WERI-Rb-1 (cell line): ENCODE measurements at regions not wholly inside any gene's neighbourhood (a gene's known extent, or its start where the extent isn't known, plus 50 kb on each side); places are given as distances from the start of the nearest gene placed in this dataset.
"Not testable (repeated sequence)": the region's sequence is repeated elsewhere in the genome, so short reads cannot be mapped to it uniquely, and the experiment has no call there.

Source experiments
- DNase-seq: peaks from one replicate; pipeline ENCODE4 v3.0.0-alpha.2; 2020
- H3K27ac ChIP-seq: fragments of 250-450 bp; sonication (Bioruptor Pico); 2 replicates; pipeline ENCODE4 v1.5.1; 2020; ENCODE audit warnings: mild to moderate bottlenecking, moderate library complexity
- H3K27me3 ChIP-seq: fragments of 250-450 bp; sonication (Bioruptor Pico); 2 replicates; pipeline ENCODE4 v1.5.1; 2021; ENCODE audit warnings: mild to moderate bottlenecking, low read depth, moderate library complexity; ENCODE audit not compliant: insufficient read depth, severe bottlenecking
- H3K36me3 ChIP-seq: fragments of 250-450 bp; sonication (Bioruptor Pico); 2 replicates; pipeline ENCODE4 v1.5.1; 2020; ENCODE audit warnings: mild to moderate bottlenecking, moderate library complexity
- H3K4me3 ChIP-seq: 2 replicates; pipeline ENCODE4 v1.5.1; 2011; ENCODE audit warnings: low read depth, mild to moderate bottlenecking, control low read depth, low read length
- H3K9me3 ChIP-seq: fragments of 250-450 bp; sonication (Bioruptor Pico); 2 replicates; pipeline ENCODE4 v1.5.1; 2021; ENCODE audit warnings: mild to moderate bottlenecking, moderate library complexity; ENCODE audit not compliant: severe bottlenecking
- TF ChIP-seq, protein P1 (sequence below): IDR thresholded peaks from 2 replicates; pipeline ENCODE4 v1.5.1; 2011; ENCODE audit warnings: low read depth, mild to moderate bottlenecking, control low read depth, inconsistent platforms, low read length

DNA sequence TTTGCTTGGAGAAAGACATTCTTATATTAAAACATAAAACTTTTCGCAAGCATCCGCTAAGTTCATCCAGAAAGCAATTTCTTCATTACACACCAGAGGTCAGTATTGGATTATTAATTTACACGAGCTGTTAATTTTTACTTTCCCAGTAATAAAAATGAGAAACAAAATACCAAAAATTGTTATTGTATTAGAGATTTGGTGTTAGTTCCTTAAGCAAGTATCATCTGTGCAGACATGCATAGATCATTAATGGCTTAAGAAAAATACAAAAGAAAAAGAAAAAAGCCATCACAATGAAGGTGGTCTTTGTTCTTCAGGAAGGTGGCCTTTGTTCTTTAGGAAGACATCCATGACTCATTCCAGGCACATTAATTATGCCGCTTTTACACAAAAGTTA is 53.6 kb upstream of the HNMT start:
- Histone ChIP-seq H3K4me3 (no peak overlapping the region), H3K27me3 (no peaks in the 10 kb centered on the region), H3K27ac (no peak overlapping the region), H3K36me3 (no peaks in the 10 kb centered on the region), H3K9me3 (no peaks in the 10 kb centered on the region)
- DNase-seq = no peak
- TF ChIP-seq, protein P1, sequence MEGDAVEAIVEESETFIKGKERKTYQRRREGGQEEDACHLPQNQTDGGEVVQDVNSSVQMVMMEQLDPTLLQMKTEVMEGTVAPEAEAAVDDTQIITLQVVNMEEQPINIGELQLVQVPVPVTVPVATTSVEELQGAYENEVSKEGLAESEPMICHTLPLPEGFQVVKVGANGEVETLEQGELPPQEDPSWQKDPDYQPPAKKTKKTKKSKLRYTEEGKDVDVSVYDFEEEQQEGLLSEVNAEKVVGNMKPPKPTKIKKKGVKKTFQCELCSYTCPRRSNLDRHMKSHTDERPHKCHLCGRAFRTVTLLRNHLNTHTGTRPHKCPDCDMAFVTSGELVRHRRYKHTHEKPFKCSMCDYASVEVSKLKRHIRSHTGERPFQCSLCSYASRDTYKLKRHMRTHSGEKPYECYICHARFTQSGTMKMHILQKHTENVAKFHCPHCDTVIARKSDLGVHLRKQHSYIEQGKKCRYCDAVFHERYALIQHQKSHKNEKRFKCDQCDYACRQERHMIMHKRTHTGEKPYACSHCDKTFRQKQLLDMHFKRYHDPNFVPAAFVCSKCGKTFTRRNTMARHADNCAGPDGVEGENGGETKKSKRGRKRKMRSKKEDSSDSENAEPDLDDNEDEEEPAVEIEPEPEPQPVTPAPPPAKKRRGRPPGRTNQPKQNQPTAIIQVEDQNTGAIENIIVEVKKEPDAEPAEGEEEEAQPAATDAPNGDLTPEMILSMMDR = no peak

DNA sequence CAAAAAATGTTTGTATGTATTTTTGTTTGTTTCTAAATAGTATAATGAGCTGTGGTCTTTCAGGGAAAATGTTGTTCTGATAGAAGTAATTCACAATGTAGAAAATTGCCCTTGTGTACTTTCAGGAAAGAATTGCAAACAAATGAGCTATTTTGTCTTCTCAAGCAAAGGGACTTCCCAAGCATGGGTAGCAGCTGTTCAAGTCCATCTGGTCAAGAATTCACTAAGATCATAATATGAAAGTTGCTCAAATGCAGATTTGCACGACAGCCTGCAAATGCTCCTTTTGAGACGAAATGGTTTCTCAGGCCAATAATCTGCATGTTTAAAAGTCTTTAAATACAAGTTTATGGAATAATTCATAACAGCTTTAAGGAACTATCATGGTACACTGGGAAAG is 51.9 kb upstream of the HNMT start:
- Histone ChIP-seq H3K9me3 (no peaks in the 10 kb centered on the region), H3K27me3 (no peaks in the 10 kb centered on the region), H3K27ac (no peak overlapping the region), H3K36me3 (no peaks in the 10 kb centered on the region), H3K4me3 (no peak overlapping the region)
- TF ChIP-seq, protein P1 = no peak
- no peak for DNase-seq

DNA sequence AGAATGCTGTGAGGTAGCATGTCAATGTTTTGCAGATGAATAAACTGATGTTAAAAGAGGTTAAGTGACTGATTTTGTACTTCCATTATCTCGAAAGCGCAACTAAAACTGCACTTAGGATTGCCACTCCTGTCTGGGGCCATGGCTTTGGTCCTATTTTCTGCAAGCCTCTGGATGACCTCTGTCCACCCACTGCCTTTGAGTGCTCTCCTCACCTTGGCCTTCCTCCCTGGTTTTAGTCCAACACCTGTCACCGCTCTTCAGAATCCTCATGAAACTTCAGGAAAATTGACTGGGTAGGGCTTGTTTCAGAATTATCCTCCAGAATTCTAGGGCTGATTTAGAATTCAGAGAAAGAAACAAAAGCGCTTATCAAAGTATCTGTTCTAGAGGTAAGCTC is 51.1 kb upstream of the HNMT start:
- Histone ChIP-seq H3K27ac (no peak overlapping the region), H3K27me3 (no peaks in the 10 kb centered on the region), H3K4me3 (no peak overlapping the region), H3K9me3 (no peaks in the 10 kb centered on the region), H3K36me3 (no peaks in the 10 kb centered on the region)
- TF ChIP-seq, protein P1 = no peak
- DNase-seq = no peak

DNA sequence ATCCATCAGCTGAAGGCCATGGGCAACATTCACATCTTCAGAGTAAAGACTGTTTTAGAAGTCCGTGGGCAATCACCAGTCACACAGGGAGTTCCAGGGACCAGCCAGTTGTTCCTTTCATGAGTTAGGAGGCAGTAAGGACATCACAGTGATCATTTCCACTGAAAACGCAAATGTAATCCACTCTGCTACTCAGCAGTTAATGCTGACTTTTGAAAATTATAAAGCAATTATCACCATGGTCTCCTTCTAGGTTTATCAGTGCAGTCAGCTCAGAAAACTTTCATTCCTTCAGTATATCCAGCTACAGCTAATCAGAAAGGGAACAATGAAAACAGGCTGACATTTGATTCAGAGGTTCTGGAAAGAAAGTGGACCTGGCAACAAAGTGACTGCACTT is 50.6 kb upstream of the HNMT start:
- not testable (repeated sequence) for H3K9me3 ChIP-seq, DNase-seq, H3K4me3 ChIP-seq, H3K36me3 ChIP-seq, H3K27me3 ChIP-seq, H3K27ac ChIP-seq
